B cell (primary cell): ENCODE measurements at regions not wholly inside any gene's neighbourhood (a gene's known extent, or its start where the extent isn't known, plus 50 kb on each side); places are given as distances from the start of the nearest gene placed in this dataset.
"Not testable (repeated sequence)": the region's sequence is repeated elsewhere in the genome, so short reads cannot be mapped to it uniquely, and the experiment has no call there.

ENCODE experiments used
- ATAC-seq: fragments of 200-7000 bp; cut with Tn5 transposase; one replicate; pipeline ENCODE4 v1.10.0; 2021; ENCODE audit warnings: low read depth, mild to moderate bottlenecking, moderate number of reproducible peaks, moderate library complexity
- CTCF ChIA-PET: fragments of 350-600 bp; sonication (Branson Sonifier 250); formaldehyde crosslinking; loops from one replicate; lab custom pipeline; 2021; ENCODE audit warnings: antibody characterized with exemption, inconsistent platforms; lab: Charles Lee
- POLR2A ChIA-PET: fragments of 350-600 bp; sonication (Branson Sonifier 250); formaldehyde crosslinking; loops from one replicate; lab custom pipeline; 2021; ENCODE audit warnings: antibody characterized with exemption; lab: Charles Lee
- DNase-seq: peaks from one replicate; pipeline ENCODE4 v3.0.0; 2013
- H2AFZ ChIP-seq: 2 replicates; pipeline ENCODE4 v1.6.1; 2012; ENCODE audit warnings: mild to moderate bottlenecking, low read depth, low read length; ENCODE audit not compliant: insufficient read depth, poor library complexity, severe bottlenecking
- H3K27ac ChIP-seq, 2 donors: 1 replicate in 1 of 2; 2 replicates in 1 of 2; pipeline ENCODE4 v1.5.1; 2012 to 2013; ENCODE audit warnings: low read length in 2 of 2, mild to moderate bottlenecking in 2 of 2, moderate library complexity in 1 of 2
- H3K27me3 ChIP-seq, 4 experiments: fragments of 200-600 bp in 1 of 4; sonication (generic) in 1 of 4; replicated peaks in 1 of 4; 1 replicate in 2 of 4; 2 replicates in 2 of 4; pipeline versions ENCODE4 v1.6.1 to v1.7.0; 2013 to 2016; ENCODE audit warnings: low read length in 3 of 4, mild to moderate bottlenecking in 2 of 4, mixed read lengths in 1 of 4, moderate library complexity in 1 of 4; ENCODE audit not compliant: insufficient read depth in 4 of 4, control insufficient read depth in 3 of 4; ENCODE audit errors: control extremely low read depth in 1 of 4
- H3K36me3 ChIP-seq, 2 experiments: replicated peaks in 1 of 2; 1 replicate in 1 of 2; 2 replicates in 1 of 2; pipeline versions ENCODE4 v1.6.1 to v1.7.1; 2013; ENCODE audit warnings: low read length in 1 of 2; ENCODE audit not compliant: insufficient read depth in 2 of 2, control insufficient read depth in 1 of 2; ENCODE audit errors: control extremely low read depth in 1 of 2, extremely low read depth in 1 of 2
- H3K4me1 ChIP-seq, 2 donors: fragments of 200-600 bp in 1 of 2; sonication (generic) in 1 of 2; 1 replicate in 1 of 2; 2 replicates in 1 of 2; pipeline versions ENCODE4 v1.5.1 to v1.6.1; 2013 to 2017; ENCODE audit warnings: low read length in 2 of 2; ENCODE audit not compliant: control insufficient read depth in 2 of 2, insufficient read depth in 2 of 2
- H3K4me2 ChIP-seq: replicated peaks from 2 replicates; pipeline ENCODE3; 2012; ENCODE audit warnings: mild to moderate bottlenecking, low read depth, low read length; ENCODE audit not compliant: poor library complexity, severe bottlenecking
- H3K4me3 ChIP-seq, 5 experiments: fragments of 200-600 bp in 1 of 5; sonication (generic) in 1 of 5; 1 replicate in 3 of 5; 2 replicates in 2 of 5; pipeline versions ENCODE4 v1.5.1 to v1.7.0; 2011 to 2016; ENCODE audit warnings: low read length in 4 of 5, mild to moderate bottlenecking in 4 of 5, low read depth in 2 of 5, control low read depth in 1 of 5, moderate library complexity in 1 of 5; ENCODE audit not compliant: insufficient read depth in 1 of 5; ENCODE audit errors: control extremely low read depth in 1 of 5, extremely low read depth in 1 of 5
- H3K79me2 ChIP-seq: fragments of 200-600 bp; sonication (generic); one replicate; pipeline ENCODE4 v1.6.0; 2016; ENCODE audit warnings: low read length; ENCODE audit not compliant: control insufficient read depth, insufficient read depth
- H3K9ac ChIP-seq: fragments of 200-600 bp; sonication (generic); 2 replicates; pipeline ENCODE4 v1.6.1; 2017; ENCODE audit warnings: mild to moderate bottlenecking, low read length, moderate library complexity
- H3K9me3 ChIP-seq, 3 donors: one replicate each; pipeline versions ENCODE4 v1.6.1 to v1.7.1; 2013; ENCODE audit warnings: low read length in 2 of 3; ENCODE audit not compliant: control insufficient read depth in 2 of 3, insufficient read depth in 1 of 3; ENCODE audit errors: control extremely low read depth in 1 of 3
- H4K20me1 ChIP-seq: 2 replicates; pipeline ENCODE4 v1.6.0; 2012; ENCODE audit warnings: mild to moderate bottlenecking, low read length; ENCODE audit not compliant: insufficient read depth, control insufficient read depth, poor library complexity, severe bottlenecking
- H3K27ac Mint-ChIP-seq: one replicate; pipeline ENCODE4 v1.8.0; 2021; ENCODE audit warnings: mixed read lengths
- H3K27me3 Mint-ChIP-seq: one replicate; pipeline ENCODE4 v1.8.0; 2021; ENCODE audit warnings: mixed read lengths
- H3K4me1 Mint-ChIP-seq: one replicate; pipeline ENCODE4 v1.8.0; 2021; ENCODE audit warnings: mixed read lengths
- H3K4me3 Mint-ChIP-seq: one replicate; pipeline ENCODE4 v1.8.0; 2021; ENCODE audit warnings: mixed read lengths
- H3K9me3 Mint-ChIP-seq: one replicate; pipeline ENCODE4 v1.8.0; 2022; ENCODE audit warnings: mixed read lengths; ENCODE audit not compliant: insufficient read depth
- CTCF ChIP-seq: fragments of 200-600 bp; IDR thresholded peaks from one replicate; pipeline ENCODE4 v1.8.0; 2022; ENCODE audit warnings: antibody characterized with exemption, mild to moderate bottlenecking
- EZH2 ChIP-seq: IDR thresholded peaks from 2 replicates; pipeline ENCODE4 v1.6.1; 2012; ENCODE audit warnings: borderline replicate concordance, low read depth, mild to moderate bottlenecking, moderate library complexity, low read length; ENCODE audit not compliant: insufficient read depth, poor library complexity, severe bottlenecking
- WGBS: methylation state at CpG from one replicate; pipeline ENCODE4 v1.1.5; 2013; ENCODE audit warnings: missing lambda C conversion rate; ENCODE audit not compliant: insufficient coverage; 5-methylcytosine and 5-hydroxymethylcytosine counted together
- intact Hi-C: fragments of 100-400 bp; cut with micrococcal nuclease; formaldehyde crosslinking; loops from one replicate; pipeline ENCODE4 v1.10.0; 2022

GRCh38 chr3:174482541-174482940 is 376.6 kb upstream of the NAALADL2 start:
- ChIA-PET CTCF (no interaction called here), POLR2A (no interaction called here)
- H4K20me1 ChIP-seq, result no peaks in the 10 kb centered on the region
- H3K27me3 ChIP-seq, result no peaks in the 10 kb centered on the region
- H3K4me3 ChIP-seq, result no peak overlapping the region
- no peak overlapping the region for H3K27ac Mint-ChIP-seq
- H3K27me3 Mint-ChIP-seq, result no peaks in the 10 kb centered on the region
- no peak overlapping the region for H2AFZ ChIP-seq
- H3K4me2 ChIP-seq, result no peak overlapping the region
- ATAC-seq (no peak), DNase-seq (no peak)
- H3K27ac ChIP-seq, result no peak overlapping the region
- H3K36me3 ChIP-seq, result no peaks in the 10 kb centered on the region
- H3K79me2 ChIP-seq, result no peaks in the 10 kb centered on the region
- TF ChIP-seq CTCF, result no peak
- no peak for TF ChIP-seq EZH2
- H3K4me1 Mint-ChIP-seq, result no peaks in the 10 kb centered on the region
- H3K9ac ChIP-seq, result no peak overlapping the region
- no peak overlapping the region for H3K4me3 Mint-ChIP-seq
- intact Hi-C loops, result no loop called here
- H3K9me3 Mint-ChIP-seq, result no peaks in the 10 kb centered on the region
- WGBS, result no CpG with 5 or more reads among the region's 1 CpG
- no peaks in the 10 kb centered on the region for H3K4me1 ChIP-seq
- H3K9me3 ChIP-seq, result no peaks in the 10 kb centered on the region

DNA sequence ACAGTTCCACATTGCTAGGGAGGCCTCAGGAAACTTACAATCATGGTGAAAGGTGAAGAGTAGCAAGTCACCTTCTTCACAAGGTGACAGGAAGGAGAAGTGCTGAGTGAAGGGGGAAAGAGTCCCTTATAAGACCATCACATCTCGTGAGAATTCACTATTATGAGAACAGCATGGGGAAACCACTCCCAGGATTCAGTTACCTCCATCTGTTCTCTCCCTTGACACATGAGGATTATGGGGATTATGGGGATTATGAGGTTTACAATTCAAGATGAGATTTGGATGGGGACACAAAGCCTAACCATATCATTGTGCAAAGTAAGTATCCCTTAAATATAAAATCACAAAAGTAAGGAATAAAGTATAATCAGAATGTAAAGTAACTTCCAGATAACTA is 375.9 kb upstream of the NAALADL2 start:
- Histone ChIP-seq H3K9me3 (no peaks in the 10 kb centered on the region), H3K36me3 (no peaks in the 10 kb centered on the region), H3K4me3 (no peak overlapping the region), H4K20me1 (no peaks in the 10 kb centered on the region), H3K9ac (no peak overlapping the region), H3K4me1 (no peaks in the 10 kb centered on the region), H3K79me2 (no peaks in the 10 kb centered on the region), H3K27me3 (no peaks in the 10 kb centered on the region), H3K27ac (no peak overlapping the region), H3K4me2 (no peak overlapping the region), H2AFZ (no peak overlapping the region)
- Mint-ChIP-seq H3K27me3 (no peaks in the 10 kb centered on the region), H3K4me3 (no peak overlapping the region), H3K4me1 (no peaks in the 10 kb centered on the region), H3K27ac (no peak overlapping the region), H3K9me3 (no peaks in the 10 kb centered on the region)
- no peak for DNase-seq
- no peak for TF ChIP-seq CTCF
- TF ChIP-seq EZH2, result no peak
- ChIA-PET CTCF (no interaction called here), POLR2A (no interaction called here)
- ATAC-seq, result no peak
- WGBS, result no CpG with 5 or more reads among the region's 1 CpG
- intact Hi-C loops, result no loop called here

DNA sequence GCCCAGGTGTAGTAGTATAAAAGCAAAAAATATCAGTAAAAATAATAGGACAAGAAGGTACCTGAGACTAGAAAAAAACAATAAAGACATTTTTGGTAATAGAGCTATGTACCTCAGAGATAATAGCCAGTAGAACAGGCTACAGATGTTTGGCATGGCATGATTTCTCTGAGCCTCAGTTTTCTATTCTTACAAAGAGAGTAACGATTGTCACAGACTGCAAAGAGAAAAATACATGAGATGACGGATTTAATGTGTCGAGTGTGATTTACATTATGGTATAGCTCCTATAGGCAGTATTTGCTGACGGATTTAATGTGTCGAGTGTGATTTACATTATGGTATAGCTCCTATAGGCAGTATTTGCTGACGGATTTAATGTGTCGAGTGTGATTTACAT is 375.3 kb upstream of the NAALADL2 start:
- H3K9ac ChIP-seq, DNase-seq, H3K27ac Mint-ChIP-seq, H3K9me3 ChIP-seq, H3K27ac ChIP-seq, intact Hi-C loops, H2AFZ ChIP-seq, H3K27me3 ChIP-seq, H3K4me2 ChIP-seq, H3K4me1 Mint-ChIP-seq, H3K4me3 Mint-ChIP-seq, H3K9me3 Mint-ChIP-seq, H3K27me3 Mint-ChIP-seq, H3K36me3 ChIP-seq, H3K79me2 ChIP-seq, H3K4me3 ChIP-seq, H3K4me1 ChIP-seq, CTCF ChIA-PET, H4K20me1 ChIP-seq, ATAC-seq, POLR2A ChIA-PET: not testable (repeated sequence)
- WGBS, result no CpG with 5 or more reads among the region's 7 CpGs
